Putamen (tissue), 1 donor: ENCODE measurements at regions not wholly inside any gene's neighbourhood (a gene's known extent, or its start where the extent isn't known, plus 50 kb on each side); places are given as distances from the start of the nearest gene placed in this dataset.
"Not testable (repeated sequence)": the region's sequence is repeated elsewhere in the genome, so short reads cannot be mapped to it uniquely, and the experiment has no call there.

ENCODE experiments used
- DNase-seq: peaks from one replicate; pipeline ENCODE4 v3.0.0-alpha.2; 2016; ENCODE audit warnings: low spot score

GRCh38 chr4:163077680-163078079 lies 89.0 kb downstream of the NAF1 start:
- DNase-seq: no peak

GRCh38 chr4:163072222-163072621 lies 94.5 kb downstream of the NAF1 start:
- DNase-seq: no peak

- no peak for DNase-seq
These were observed 95.4 kb downstream of the NAF1 start for GRCh38 chr4:163071308-163071707.

- DNase-seq: no peak
These were observed 96.7 kb downstream of the NAF1 start for GRCh38 chr4:163070023-163070422.

- no peak for DNase-seq
These were observed 102.8 kb downstream of the NAF1 start for GRCh38 chr4:163063891-163064290.

- DNase-seq: no peak
These were observed 118.2 kb downstream of the NAF1 start for GRCh38 chr4:163048447-163048846.

- DNase-seq: no peak
These were observed 124.4 kb downstream of the NAF1 start for GRCh38 chr4:163042306-163042705.

GRCh38 chr4:163017135-163017534 lies 149.6 kb downstream of the NAF1 start:
- no peak for DNase-seq

GRCh38 chr4:163012816-163013215 lies 153.9 kb downstream of the NAF1 start:
- DNase-seq: no peak

- DNase-seq: no peak
These were observed 162.7 kb downstream of the NAF1 start for GRCh38 chr4:163003979-163004378.

- no peak for DNase-seq
These were observed 178.2 kb downstream of the NAF1 start for GRCh38 chr4:162988530-162988929.

GRCh38 chr4:162985131-162985530 lies 181.6 kb downstream of the NAF1 start:
- no peak for DNase-seq

GRCh38 chr4:162984621-162985020 lies 182.1 kb downstream of the NAF1 start:
- no peak for DNase-seq

- DNase-seq: no peak
These were observed 184.9 kb downstream of the NAF1 start for GRCh38 chr4:162981823-162982222.

- no peak for DNase-seq
These were observed 188.3 kb downstream of the NAF1 start for GRCh38 chr4:162978398-162978797.

GRCh38 chr4:162977788-162978187 lies 188.9 kb downstream of the NAF1 start:
- no peak for DNase-seq

GRCh38 chr4:162972661-162973330 lies 193.9 kb downstream of the NAF1 start:
- no peak for DNase-seq

- no peak for DNase-seq
These were observed 197.5 kb downstream of the NAF1 start for GRCh38 chr4:162969194-162969593.

GRCh38 chr4:162965978-162966377 lies 200.7 kb downstream of the NAF1 start:
- DNase-seq: not testable (repeated sequence)

- no peak for DNase-seq
These were observed 207.6 kb downstream of the NAF1 start for GRCh38 chr4:162959046-162959445.

GRCh38 chr4:162957521-162958143 lies 209.1 kb downstream of the NAF1 start:
- no peak for DNase-seq

GRCh38 chr4:162954976-162955375 lies 211.7 kb downstream of the NAF1 start:
- no peak for DNase-seq

GRCh38 chr4:162952232-162952631 lies 214.5 kb downstream of the NAF1 start:
- no peak for DNase-seq

- DNase-seq: no peak
These were observed 221.0 kb downstream of the NAF1 start for GRCh38 chr4:162945713-162946112.
